Testis (tissue), 2 donors: ENCODE measurements at regions not wholly inside any gene's neighbourhood (a gene's known extent, or its start where the extent isn't known, plus 50 kb on each side); places are given as distances from the start of the nearest gene placed in this dataset.

Experiments
- DNase-seq: peaks from one replicate; pipeline ENCODE4 v3.0.0-alpha.2; 2019
- H3K27ac ChIP-seq, 2 donors: fragments of 200-600 bp; sonication (generic); one replicate each; pipeline ENCODE4 v1.5.1; 2019
- H3K27me3 ChIP-seq: fragments of 200-600 bp; sonication (generic); one replicate; pipeline ENCODE4 v1.5.1; 2019
- H3K36me3 ChIP-seq: fragments of 200-600 bp; sonication (generic); one replicate; pipeline ENCODE4 v1.5.1; 2017; ENCODE audit warnings: low read depth; ENCODE audit errors: missing control alignments
- H3K4me1 ChIP-seq: fragments of 200-600 bp; sonication (generic); one replicate; pipeline ENCODE4 v1.5.1; 2019
- H3K4me3 ChIP-seq, 2 donors: fragments of 200-600 bp; sonication (generic); one replicate each; pipeline ENCODE4 v1.5.1; 2017 to 2019
- H3K9me3 ChIP-seq: fragments of 200-600 bp; sonication (generic); one replicate; pipeline ENCODE4 v1.5.1; 2017
- POLR2A ChIP-seq: fragments of 450-650 bp; IDR thresholded peaks from one replicate; pipeline ENCODE4 v1.6.1; 2017; ENCODE audit warnings: antibody characterized with exemption, mild to moderate bottlenecking, moderate library complexity
- whole genome bisulfite sequencing, 2 donors: methylation state at CpG; one replicate each; pipeline ENCODE4 v1.1.5; 2018; 5-methylcytosine and 5-hydroxymethylcytosine counted together
- intact Hi-C: fragments of 100-400 bp; cut with DNase I; formaldehyde crosslinking; loops from one replicate; pipeline ENCODE4 v1.15.1; 2023; ENCODE audit warnings: low total_unique reads
- TF ChIP-seq, protein P1 (sequence below), 3 experiments: fragments of 450-650 bp in 2 of 3; fragments of 200-600 bp in 1 of 3; sonication (generic) in 1 of 3; IDR thresholded peaks; one replicate each; pipeline ENCODE4 v1.5.1; 2016 to 2019; ENCODE audit warnings: antibody characterized with exemption in 3 of 3, mild to moderate bottlenecking in 2 of 3, moderate library complexity in 1 of 3

DNA sequence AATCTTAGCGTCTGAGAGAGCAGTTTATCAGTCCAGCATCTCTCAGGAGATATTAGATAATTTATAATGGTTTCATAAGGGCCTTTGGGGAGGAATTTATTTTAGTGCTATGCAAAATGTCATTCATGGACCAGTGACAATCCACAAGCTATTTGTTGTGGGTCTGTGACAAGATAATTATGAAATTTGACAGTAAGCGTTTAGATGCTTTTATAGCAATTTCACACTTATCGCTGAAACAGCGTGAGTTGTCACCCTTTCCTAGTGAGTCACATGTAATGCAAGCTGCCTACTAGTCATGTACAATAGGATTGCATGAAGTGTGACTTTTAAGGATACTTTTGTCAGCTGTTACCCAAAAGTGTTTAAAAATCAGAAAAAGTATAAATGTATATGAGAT is 315.6 kb upstream of the THBS1 start:
- Histone ChIP-seq H3K27ac (no peak overlapping the region), H3K4me3 (no peak overlapping the region), H3K27me3 (no peaks in the 10 kb centered on the region), H3K36me3 (no peaks in the 10 kb centered on the region), H3K4me1 (no peaks in the 10 kb centered on the region), H3K9me3 (no peaks in the 10 kb centered on the region)
- WGBS, 2 donors, result 92 to 95% methylated on average over 4 of the region's 4 CpGs
- TF ChIP-seq, protein P1, sequence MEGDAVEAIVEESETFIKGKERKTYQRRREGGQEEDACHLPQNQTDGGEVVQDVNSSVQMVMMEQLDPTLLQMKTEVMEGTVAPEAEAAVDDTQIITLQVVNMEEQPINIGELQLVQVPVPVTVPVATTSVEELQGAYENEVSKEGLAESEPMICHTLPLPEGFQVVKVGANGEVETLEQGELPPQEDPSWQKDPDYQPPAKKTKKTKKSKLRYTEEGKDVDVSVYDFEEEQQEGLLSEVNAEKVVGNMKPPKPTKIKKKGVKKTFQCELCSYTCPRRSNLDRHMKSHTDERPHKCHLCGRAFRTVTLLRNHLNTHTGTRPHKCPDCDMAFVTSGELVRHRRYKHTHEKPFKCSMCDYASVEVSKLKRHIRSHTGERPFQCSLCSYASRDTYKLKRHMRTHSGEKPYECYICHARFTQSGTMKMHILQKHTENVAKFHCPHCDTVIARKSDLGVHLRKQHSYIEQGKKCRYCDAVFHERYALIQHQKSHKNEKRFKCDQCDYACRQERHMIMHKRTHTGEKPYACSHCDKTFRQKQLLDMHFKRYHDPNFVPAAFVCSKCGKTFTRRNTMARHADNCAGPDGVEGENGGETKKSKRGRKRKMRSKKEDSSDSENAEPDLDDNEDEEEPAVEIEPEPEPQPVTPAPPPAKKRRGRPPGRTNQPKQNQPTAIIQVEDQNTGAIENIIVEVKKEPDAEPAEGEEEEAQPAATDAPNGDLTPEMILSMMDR (IDR thresholded peaks at IDR 0.05), result no peak
- no peak for TF ChIP-seq POLR2A
- DNase-seq, result no peak
- intact Hi-C loops, result no loop called here

DNA sequence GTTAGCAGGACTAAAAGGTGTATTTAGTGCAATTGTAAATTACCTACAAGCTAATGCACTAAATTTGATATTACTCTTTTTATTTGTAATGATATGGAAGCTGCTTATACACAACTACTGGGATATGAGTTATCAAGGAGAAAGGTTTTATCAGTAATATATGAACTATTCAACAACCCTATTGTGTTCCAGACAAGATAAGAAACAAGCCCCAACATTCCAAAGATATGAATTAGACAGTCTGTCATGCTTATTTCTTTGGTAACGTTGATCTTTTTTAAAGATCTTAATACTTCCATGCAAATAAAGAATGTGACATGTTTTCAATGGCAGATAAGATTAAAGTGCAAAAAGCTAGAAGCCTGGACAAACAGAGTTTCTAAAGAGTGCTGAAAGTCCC is 314.0 kb upstream of the THBS1 start:
- Histone ChIP-seq H3K27me3 (no peaks in the 10 kb centered on the region), H3K27ac (no peak overlapping the region), H3K36me3 (no peaks in the 10 kb centered on the region), H3K9me3 (no peaks in the 10 kb centered on the region), H3K4me3 (no peak overlapping the region), H3K4me1 (no peaks in the 10 kb centered on the region)
- no peak for DNase-seq
- no peak for TF ChIP-seq POLR2A
- TF ChIP-seq, protein P1 (IDR thresholded peaks at IDR 0.05), result no peak
- intact Hi-C loops, result no loop called here
- WGBS, 2 donors, result 53 to 66% methylated on average over 1 of the region's 1 CpG

- no peaks in the 10 kb centered on the region for H3K36me3 ChIP-seq
- no peaks in the 10 kb centered on the region for H3K9me3 ChIP-seq
- 82 to 97% methylated on average over 7 of the region's 7 CpGs for WGBS, 2 donors
- H3K27me3 ChIP-seq, result no peaks in the 10 kb centered on the region
- TF ChIP-seq, protein P1 (IDR thresholded peaks at IDR 0.05), result no peak
- TF ChIP-seq POLR2A, result no peak
- intact Hi-C loops, result no loop called here
- DNase-seq, result no peak
- H3K27ac ChIP-seq, result no peak overlapping the region
- H3K4me1 ChIP-seq, result no peaks in the 10 kb centered on the region
- no peak overlapping the region for H3K4me3 ChIP-seq
Observed at GRCh38 chr15:39267685-39268084, 313.2 kb upstream of the THBS1 start.

- DNase-seq, result no peak
- 69 to 73% methylated on average over 2 of the region's 2 CpGs for WGBS, 2 donors
- intact Hi-C loops, result no loop called here
- no peak for TF ChIP-seq POLR2A
- TF ChIP-seq, protein P1 (IDR thresholded peaks at IDR 0.05), result no peak
- Histone ChIP-seq H3K27ac (no peak overlapping the region), H3K9me3 (no peaks in the 10 kb centered on the region), H3K27me3 (no peaks in the 10 kb centered on the region), H3K4me1 (no peaks in the 10 kb centered on the region), H3K4me3 (no peak overlapping the region), H3K36me3 (no peaks in the 10 kb centered on the region)
Observed at GRCh38 chr15:39269352-39269751, 311.5 kb upstream of the THBS1 start.

DNA sequence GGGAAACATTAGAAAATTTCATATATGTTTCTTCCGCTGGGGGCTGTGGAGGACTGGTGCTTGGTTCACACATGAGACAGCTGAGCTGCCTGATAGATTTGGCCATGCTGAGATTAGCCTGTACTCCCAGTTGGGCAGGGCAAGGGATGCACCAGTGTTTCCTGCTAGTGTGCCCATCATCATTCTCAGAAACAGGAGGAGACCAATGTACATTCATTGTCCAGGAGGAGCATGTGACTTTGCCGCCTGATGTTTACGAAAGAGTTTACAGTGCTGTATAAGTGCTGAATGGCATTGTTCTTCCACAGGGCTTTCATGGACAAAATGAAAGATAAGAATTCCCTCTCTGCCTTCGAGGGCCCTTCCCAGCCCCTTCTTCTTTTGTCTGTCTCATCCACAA is 311.1 kb upstream of the THBS1 start:
- no peaks in the 10 kb centered on the region for H3K27me3 ChIP-seq
- TF ChIP-seq POLR2A, result no peak
- TF ChIP-seq, protein P1 (IDR thresholded peaks at IDR 0.05), result no peak
- intact Hi-C loops, result no loop called here
- 91 to 96% methylated on average over 4 of the region's 4 CpGs for WGBS, 2 donors
- no peak overlapping the region for H3K27ac ChIP-seq
- H3K4me1 ChIP-seq, result no peaks in the 10 kb centered on the region
- no peaks in the 10 kb centered on the region for H3K9me3 ChIP-seq
- H3K36me3 ChIP-seq, result no peaks in the 10 kb centered on the region
- H3K4me3 ChIP-seq, result no peak overlapping the region
- DNase-seq, result no peak
